Hepatocyte (in vitro differentiated cells): ENCODE measurements at regions not wholly inside any gene's neighbourhood (a gene's known extent, or its start where the extent isn't known, plus 50 kb on each side); places are given as distances from the start of the nearest gene placed in this dataset.

Experiments
- CTCF ChIP-seq: fragments of 200-600 bp; sonication (generic); IDR thresholded peaks from 2 replicates; pipeline ENCODE4 v1.5.1; 2016; ENCODE audit warnings: antibody characterized with exemption, mild to moderate bottlenecking; ENCODE audit not compliant: poor library complexity
- EZH2 ChIP-seq: fragments of 200-600 bp; sonication (generic); IDR thresholded peaks from 2 replicates; pipeline ENCODE4 v1.6.1; 2016; ENCODE audit warnings: antibody characterized with exemption, mild to moderate bottlenecking, borderline replicate concordance
- EZH2phosphoT487 ChIP-seq: fragments of 200-600 bp; sonication (generic); IDR thresholded peaks from one replicate; pipeline ENCODE4 v1.6.1; 2018; ENCODE audit warnings: antibody characterized with exemption, mild to moderate bottlenecking, low read depth, moderate library complexity; ENCODE audit not compliant: unreplicated experiment, severe bottlenecking

- TF ChIP-seq CTCF (no peak), EZH2 (no peak), EZH2phosphoT487 (no peak)
These were observed 465.9 kb downstream of the MID1IP1 start for GRCh38 chrX:39267176-39267575.
